SK-N-SH (cell line): ENCODE measurements at regions not wholly inside any gene's neighbourhood (a gene's known extent, or its start where the extent isn't known, plus 50 kb on each side); places are given as distances from the start of the nearest gene placed in this dataset.

Experiments
- CTCF ChIA-PET: fragments of 300-600, 350-600 bp; formaldehyde crosslinking; extraction: SDS; loops from one replicate; lab custom pipeline; 2021; lab: Yijun Ruan, JAX
- POLR2A ChIA-PET: fragments of 350-600 bp; sonication (Branson Sonifier 250); formaldehyde crosslinking; extraction: SDS; loops from one replicate; lab custom pipeline; 2020; ENCODE audit warnings: antibody characterized with exemption, inconsistent platforms; lab: Yijun Ruan, JAX
- DNase-seq: peaks from one replicate; pipeline ENCODE4 v3.0.0; 2012
- H2AFZ ChIP-seq: fragments of 200-600 bp; sonication (generic); 2 replicates; pipeline ENCODE4 v1.8.1; 2016; ENCODE audit warnings: antibody characterized with exemption, mild to moderate bottlenecking, low read depth
- H3F3A ChIP-seq: fragments of 200-600 bp; sonication (generic); replicated peaks from 2 replicates; pipeline ENCODE3; 2016; ENCODE audit warnings: antibody characterized with exemption, mild to moderate bottlenecking; ENCODE audit not compliant: insufficient read depth
- H3K27ac ChIP-seq, 2 experiments: fragments of 200-500 bp in 1 of 2; fragments of 200-600 bp in 1 of 2; sonication (Bioruptor generic) in 1 of 2; sonication (generic), shearing (Covaris generic) in 1 of 2; 2 replicates each; pipeline versions ENCODE4 v1.5.1 to v1.6.1; 2014 to 2016; ENCODE audit warnings: low read depth in 2 of 2, inconsistent platforms in 1 of 2, low read length in 1 of 2, mild to moderate bottlenecking in 1 of 2, mixed read lengths in 1 of 2
- H3K27me3 ChIP-seq: fragments of 200-600 bp; sonication (generic), shearing (Covaris generic); 2 replicates; pipeline ENCODE4 v1.6.1; 2016; ENCODE audit warnings: mixed run types; ENCODE audit not compliant: insufficient read depth
- H3K36me3 ChIP-seq, 2 experiments: fragments of 200-500 bp in 1 of 2; fragments of 200-600 bp in 1 of 2; sonication (Bioruptor generic) in 1 of 2; sonication (generic) in 1 of 2; replicated peaks in 1 of 2; 2 replicates each; pipeline versions ENCODE3 to v1.5.1; 2014 to 2016; ENCODE audit warnings: low read length in 1 of 2, mild to moderate bottlenecking in 1 of 2; ENCODE audit not compliant: insufficient read depth in 2 of 2, control insufficient read depth in 1 of 2
- H3K4me1 ChIP-seq, 2 experiments: fragments of 200-500 bp in 1 of 2; fragments of 200-600 bp in 1 of 2; sonication (Bioruptor generic) in 1 of 2; sonication (generic), shearing (Covaris generic) in 1 of 2; 2 replicates each; pipeline versions ENCODE4 v1.5.1 to v1.6.1; 2014 to 2016; ENCODE audit warnings: low read depth in 1 of 2, low read length in 1 of 2, mixed run types in 1 of 2; ENCODE audit not compliant: insufficient read depth in 2 of 2, control insufficient read depth in 1 of 2
- H3K4me2 ChIP-seq: fragments of 200-600 bp; sonication (generic), shearing (Covaris generic); 2 replicates; pipeline ENCODE4 v1.6.1; 2017; ENCODE audit warnings: mixed run types
- H3K4me3 ChIP-seq, 2 experiments: fragments of 200-500 bp in 1 of 2; fragments of 200-600 bp in 1 of 2; sonication (Bioruptor generic) in 1 of 2; sonication (generic), shearing (Covaris generic) in 1 of 2; 2 replicates each; pipeline versions ENCODE4 v1.5.1 to v1.8.1; 2014 to 2016; ENCODE audit warnings: low read depth in 2 of 2, inconsistent platforms in 1 of 2, low read length in 1 of 2, mild to moderate bottlenecking in 1 of 2, mixed read lengths in 1 of 2, moderate library complexity in 1 of 2
- H3K79me2 ChIP-seq: fragments of 200-600 bp; sonication (generic); 2 replicates; pipeline ENCODE4 v1.8.1; 2017; ENCODE audit warnings: mild to moderate bottlenecking; ENCODE audit not compliant: insufficient read depth
- H3K9ac ChIP-seq: fragments of 200-600 bp; sonication (generic); 2 replicates; pipeline ENCODE4 v1.6.1; 2017; ENCODE audit warnings: mixed run types
- H3K9me2 ChIP-seq: fragments of 200-600 bp; sonication (generic); 2 replicates; pipeline ENCODE4 v1.6.1; 2017; ENCODE audit warnings: mixed run types
- H3K9me3 ChIP-seq: fragments of 200-600 bp; sonication (generic); 2 replicates; pipeline ENCODE4 v1.6.1; 2017; ENCODE audit warnings: mixed run types, mild to moderate bottlenecking, moderate library complexity
- H4K20me1 ChIP-seq: fragments of 200-600 bp; sonication (generic); 2 replicates; pipeline ENCODE4 v1.6.1; 2017; ENCODE audit warnings: mild to moderate bottlenecking, mixed run types; ENCODE audit not compliant: insufficient read depth
- ELF1 ChIP-seq: IDR thresholded peaks from 2 replicates; pipeline ENCODE4 v1.4.0; 2012
- EP300 ChIP-seq, 2 experiments: IDR thresholded peaks; 2 replicates each; pipeline versions ENCODE4 v1.4.0 to v1.6.1; 2012; ENCODE audit warnings: borderline replicate concordance in 1 of 2, low read depth in 1 of 2, low read length in 1 of 2
- EZH2phosphoT487 ChIP-seq: fragments of 200-600 bp; sonication (generic); IDR thresholded peaks from 2 replicates; pipeline ENCODE4 v1.6.1; 2017; ENCODE audit warnings: low read depth, mixed run types, mild to moderate bottlenecking, antibody characterized with exemption, moderate library complexity, borderline replicate concordance
- FOSL2 ChIP-seq: IDR thresholded peaks from 2 replicates; pipeline ENCODE4 v1.4.0; 2012; ENCODE audit warnings: low read depth, mild to moderate bottlenecking, moderate library complexity, borderline replicate concordance
- FOXJ3 ChIP-seq: sonication (generic); formaldehyde crosslinking; IDR thresholded peaks from 2 replicates; pipeline ENCODE4 v1.5.1; 2020; ENCODE audit warnings: mild to moderate bottlenecking, missing genetic modification reagents
- GABPA ChIP-seq: IDR thresholded peaks from 2 replicates; pipeline ENCODE4 v1.4.0; 2012; ENCODE audit warnings: low read depth, mild to moderate bottlenecking
- MAX ChIP-seq: IDR thresholded peaks from 2 replicates; pipeline ENCODE4 v1.4.0; 2012; ENCODE audit warnings: low read depth
- MXI1 ChIP-seq: IDR thresholded peaks from 2 replicates; pipeline ENCODE4 v1.6.1; 2012; ENCODE audit warnings: mild to moderate bottlenecking, low read depth, low read length, improper control_type of control experiment
- NFIC ChIP-seq: IDR thresholded peaks from 2 replicates; pipeline ENCODE4 v1.4.0; 2012; ENCODE audit warnings: borderline replicate concordance
- NRF1 ChIP-seq: IDR thresholded peaks from 2 replicates; pipeline ENCODE4 v1.6.1; 2012; ENCODE audit warnings: low read depth, mild to moderate bottlenecking, low read length
- POLR2AphosphoS5 ChIP-seq: IDR thresholded peaks from 2 replicates; pipeline ENCODE4 v1.6.1; 2012; ENCODE audit warnings: low read depth, low read length
- RAD21 ChIP-seq: IDR thresholded peaks from 2 replicates; pipeline ENCODE4 v1.6.1; 2012; ENCODE audit warnings: mild to moderate bottlenecking, low read length
- REST ChIP-seq: IDR thresholded peaks from 2 replicates; pipeline ENCODE4 v1.6.1; 2012; ENCODE audit warnings: mild to moderate bottlenecking, low read depth, low read length, moderate library complexity
- RXRA ChIP-seq: IDR thresholded peaks from 2 replicates; pipeline ENCODE4 v1.4.0; 2012; ENCODE audit warnings: low read depth, mild to moderate bottlenecking, borderline replicate concordance
- TCF12 ChIP-seq: IDR thresholded peaks from 2 replicates; pipeline ENCODE4 v1.4.0; 2012
- TEAD4 ChIP-seq: IDR thresholded peaks from 2 replicates; pipeline ENCODE4 v1.4.0; 2012; ENCODE audit warnings: mild to moderate bottlenecking, borderline replicate concordance; ENCODE audit not compliant: insufficient read depth
- USF1 ChIP-seq: IDR thresholded peaks from 2 replicates; pipeline ENCODE4 v1.4.0; 2012; ENCODE audit warnings: low read depth, borderline replicate concordance
- USF2 ChIP-seq: fragments of 150-350 bp; IDR thresholded peaks from 2 replicates; pipeline ENCODE4 v1.6.1; 2017; ENCODE audit warnings: antibody characterized with exemption, low read length, low read depth, borderline replicate concordance
- WGBS: methylation state at CpG from one replicate; pipeline ENCODE4 v1.1.6; 2017; ENCODE audit warnings: low lambda C conversion rate; 5-methylcytosine and 5-hydroxymethylcytosine counted together

GRCh38 chr13:62173958-62174357 lies 758.3 kb upstream of the PCDH20 start:
- CTCF ChIA-PET: no interaction called here
- no peaks in the 10 kb centered on the region for H3K9me2 ChIP-seq
- H3K4me1 ChIP-seq: no peaks in the 10 kb centered on the region
- no peak overlapping the region for H3K4me2 ChIP-seq
- H3K4me3 ChIP-seq: no peak overlapping the region
- H3K27ac ChIP-seq: no peak overlapping the region
- H3K36me3 ChIP-seq: no peaks in the 10 kb centered on the region
- no peak for DNase-seq
- H4K20me1 ChIP-seq: no peaks in the 10 kb centered on the region
- no peaks in the 10 kb centered on the region for H3K27me3 ChIP-seq
- no peaks in the 10 kb centered on the region for H3K9me3 ChIP-seq
- no peak for TF ChIP-seq POLR2AphosphoS5
- TF ChIP-seq NRF1: no peak
- no peak for TF ChIP-seq TEAD4
- no peak for TF ChIP-seq REST
- TF ChIP-seq EP300 (IDR thresholded peaks at IDR 0.05; ENCODE audit: borderline replicate concordance in 1 of 2, low read depth in 1 of 2, low read length in 1 of 2): no peak
- TF ChIP-seq MXI1: no peak
- TF ChIP-seq GABPA: no peak
- H3K9ac ChIP-seq: no peak overlapping the region
- no peak overlapping the region for H2AFZ ChIP-seq
- POLR2A ChIA-PET: no interaction called here
- H3K79me2 ChIP-seq: no peaks in the 10 kb centered on the region
- H3F3A ChIP-seq: no peaks in the 10 kb centered on the region

GRCh38 chr13:62171697-62172096 lies 756.0 kb upstream of the PCDH20 start:
- WGBS: 73% methylated on average over 2 of the region's 2 CpGs
- CTCF ChIA-PET: no interaction called here

More at GRCh38 chr13:62171697-62172096, 756.0 kb upstream of the PCDH20 start:
- no peaks in the 10 kb centered on the region for H3K36me3 ChIP-seq
- TF ChIP-seq NRF1 (no peak), FOSL2 (no peak), EZH2phosphoT487 (no peak), TCF12 (no peak), USF1 (no peak), RAD21 (no peak), USF2 (no peak), FOXJ3 (no peak), MAX (no peak), MXI1 (no peak), NFIC (no peak), RXRA (no peak), ELF1 (no peak), REST (no peak), POLR2AphosphoS5 (no peak)
- no peaks in the 10 kb centered on the region for H3K27me3 ChIP-seq
- no peak overlapping the region for H3K4me3 ChIP-seq
- no peaks in the 10 kb centered on the region for H3K4me1 ChIP-seq
- no peaks in the 10 kb centered on the region for H4K20me1 ChIP-seq
- no peak for DNase-seq
- POLR2A ChIA-PET: no interaction called here
- H3K79me2 ChIP-seq: no peaks in the 10 kb centered on the region
- no peaks in the 10 kb centered on the region for H3K9me3 ChIP-seq
- no peak overlapping the region for H3K9ac ChIP-seq
- H3K4me2 ChIP-seq: no peak overlapping the region
- no peak overlapping the region for H2AFZ ChIP-seq
- no peaks in the 10 kb centered on the region for H3F3A ChIP-seq
- H3K27ac ChIP-seq: no peak overlapping the region
- H3K9me2 ChIP-seq: no peaks in the 10 kb centered on the region
